Tibial artery (tissue), 4 donors: ENCODE measurements at regions not wholly inside any gene's neighbourhood (a gene's known extent, or its start where the extent isn't known, plus 50 kb on each side); places are given as distances from the start of the nearest gene placed in this dataset.

ENCODE experiments used
- DNase-seq, 2 donors: peaks; one replicate each; pipeline ENCODE4 v3.0.0-alpha.2; 2019
- H3K27ac ChIP-seq, 2 donors: fragments of 200-600 bp; sonication (generic) in 1 of 2; 1 replicate in 1 of 2; 2 replicates in 1 of 2; pipeline ENCODE4 v1.5.1; 2018 to 2019; ENCODE audit warnings: mild to moderate bottlenecking in 1 of 2
- H3K27me3 ChIP-seq, 2 donors: fragments of 200-600 bp; sonication (generic) in 1 of 2; one replicate each; pipeline versions ENCODE4 v1.5.1 to v1.6.0; 2016 to 2019
- H3K36me3 ChIP-seq, 3 donors: fragments of 200-600 bp; sonication (generic) in 2 of 3; one replicate each; pipeline ENCODE4 v1.5.1; 2016 to 2019; ENCODE audit warnings: mild to moderate bottlenecking in 2 of 3
- H3K4me1 ChIP-seq, 4 donors: fragments of 200-600 bp; sonication (generic) in 2 of 4; 1 replicate in 3 of 4; 2 replicates in 1 of 4; pipeline ENCODE4 v1.5.1; 2016 to 2019
- H3K4me3 ChIP-seq, 2 donors: fragments of 200-600 bp; sonication (generic) in 1 of 2; 1 replicate in 1 of 2; 2 replicates in 1 of 2; pipeline ENCODE4 v1.5.1; 2018 to 2019; ENCODE audit warnings: mild to moderate bottlenecking in 2 of 2
- H3K9me3 ChIP-seq, 3 donors: fragments of 200-600 bp; sonication (generic) in 1 of 3; one replicate each; pipeline ENCODE4 v1.5.1; 2016 to 2019
- intact Hi-C: fragments of 100-400 bp; cut with DNase I; formaldehyde crosslinking; loops from one replicate; pipeline ENCODE4 v1.15.0; 2023; ENCODE audit warnings: low total_unique reads
- TF ChIP-seq, protein P1 (sequence below), 2 experiments: fragments of 200-600 bp in 1 of 2; fragments of 450-650 bp in 1 of 2; IDR thresholded peaks; one replicate each; pipeline ENCODE4 v1.5.1; 2017 to 2019; ENCODE audit warnings: antibody characterized with exemption in 2 of 2, mild to moderate bottlenecking in 1 of 2, moderate library complexity in 1 of 2

DNA sequence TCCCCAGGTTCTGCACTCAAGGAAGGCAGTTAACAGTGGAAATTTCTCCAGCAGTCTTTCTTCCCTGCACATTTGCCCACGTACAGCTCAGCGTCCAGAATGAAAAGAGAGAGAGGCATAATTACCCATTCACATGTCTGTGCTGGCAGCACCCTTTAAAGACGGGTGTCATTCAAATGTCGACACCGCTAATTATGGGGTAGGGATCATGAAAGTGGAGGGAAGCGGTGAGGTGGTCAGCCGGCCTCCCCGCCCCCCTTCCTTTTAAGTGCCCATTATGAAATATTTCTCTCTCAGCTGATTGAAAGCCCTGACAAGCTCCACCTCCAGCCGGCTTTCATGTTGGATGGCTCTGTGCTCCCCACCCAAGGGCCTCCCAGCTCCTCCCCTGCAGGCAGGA, 246.1 kb downstream of the BMP7 start:
- TF ChIP-seq, protein P1, sequence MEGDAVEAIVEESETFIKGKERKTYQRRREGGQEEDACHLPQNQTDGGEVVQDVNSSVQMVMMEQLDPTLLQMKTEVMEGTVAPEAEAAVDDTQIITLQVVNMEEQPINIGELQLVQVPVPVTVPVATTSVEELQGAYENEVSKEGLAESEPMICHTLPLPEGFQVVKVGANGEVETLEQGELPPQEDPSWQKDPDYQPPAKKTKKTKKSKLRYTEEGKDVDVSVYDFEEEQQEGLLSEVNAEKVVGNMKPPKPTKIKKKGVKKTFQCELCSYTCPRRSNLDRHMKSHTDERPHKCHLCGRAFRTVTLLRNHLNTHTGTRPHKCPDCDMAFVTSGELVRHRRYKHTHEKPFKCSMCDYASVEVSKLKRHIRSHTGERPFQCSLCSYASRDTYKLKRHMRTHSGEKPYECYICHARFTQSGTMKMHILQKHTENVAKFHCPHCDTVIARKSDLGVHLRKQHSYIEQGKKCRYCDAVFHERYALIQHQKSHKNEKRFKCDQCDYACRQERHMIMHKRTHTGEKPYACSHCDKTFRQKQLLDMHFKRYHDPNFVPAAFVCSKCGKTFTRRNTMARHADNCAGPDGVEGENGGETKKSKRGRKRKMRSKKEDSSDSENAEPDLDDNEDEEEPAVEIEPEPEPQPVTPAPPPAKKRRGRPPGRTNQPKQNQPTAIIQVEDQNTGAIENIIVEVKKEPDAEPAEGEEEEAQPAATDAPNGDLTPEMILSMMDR (IDR thresholded peaks at IDR 0.05), result no peak
- no peaks in the 10 kb centered on the region for H3K9me3 ChIP-seq
- peaks cover 0 to 28% of the 10 kb centered on the region in 2 donors for H3K27me3 ChIP-seq
- H3K27ac ChIP-seq, result no peak overlapping the region
- no peak overlapping the region for H3K4me3 ChIP-seq
- intact Hi-C loops, result no loop called here
- H3K36me3 ChIP-seq, result no peaks in the 10 kb centered on the region
- H3K4me1 ChIP-seq, result no peaks in the 10 kb centered on the region
- no peak for DNase-seq

DNA sequence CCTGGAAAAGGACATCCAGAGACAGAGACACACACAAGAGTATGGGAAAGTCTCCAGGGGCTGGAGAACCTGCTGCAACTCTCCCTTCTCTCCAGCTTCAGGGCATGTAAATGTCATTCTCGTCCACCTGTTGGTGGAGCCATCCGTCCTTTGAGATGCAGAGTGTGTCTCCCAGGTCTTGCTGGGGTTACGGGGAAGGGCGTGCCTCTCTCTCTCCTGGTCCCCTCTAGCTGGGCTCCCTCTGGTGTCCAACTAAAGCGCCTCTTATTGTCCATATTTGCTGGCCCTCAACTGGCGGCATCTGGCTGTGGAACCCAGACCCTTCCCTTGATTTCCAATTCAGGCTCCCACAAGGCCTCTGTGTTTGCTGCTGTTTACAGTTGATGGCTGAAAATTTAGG, 244.1 kb downstream of the BMP7 start:
- Histone ChIP-seq H3K4me3 (no peak overlapping the region), H3K9me3 (no peaks in the 10 kb centered on the region), H3K27ac (no peak overlapping the region), H3K36me3 (no peaks in the 10 kb centered on the region), H3K4me1 (no peaks in the 10 kb centered on the region), H3K27me3 (peaks cover 0 to 28% of the 10 kb centered on the region in 2 donors)
- TF ChIP-seq, protein P1 (IDR thresholded peaks at IDR 0.05), result no peak
- no peak for DNase-seq
- intact Hi-C loops, result no loop called here

DNA sequence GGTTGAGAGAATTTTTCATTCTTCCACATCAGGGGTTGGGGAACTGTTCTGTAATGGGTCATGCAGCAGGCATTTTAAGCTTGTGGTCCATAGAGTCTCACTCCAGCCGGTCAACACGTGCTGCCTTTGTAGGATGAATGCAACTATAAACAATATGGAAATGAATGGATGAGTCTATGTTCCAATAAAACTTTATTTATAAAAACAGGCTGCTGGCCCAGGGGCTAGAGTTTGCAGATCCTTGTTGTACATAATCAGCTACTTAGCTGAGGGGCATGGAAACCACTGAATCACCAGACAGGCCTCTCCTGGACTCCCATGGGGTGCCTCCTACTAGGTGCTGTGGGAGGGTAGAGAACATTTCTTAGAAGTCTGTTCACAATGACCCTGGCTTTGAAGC, 243.4 kb downstream of the BMP7 start:
- Histone ChIP-seq H3K27ac (no peak overlapping the region), H3K4me1 (no peaks in the 10 kb centered on the region), H3K9me3 (no peaks in the 10 kb centered on the region), H3K4me3 (no peak overlapping the region), H3K27me3 (peaks cover 0 to 25% of the 10 kb centered on the region in 2 donors), H3K36me3 (no peaks in the 10 kb centered on the region)
- intact Hi-C loops, result no loop called here
- DNase-seq, result no peak
- TF ChIP-seq, protein P1 (IDR thresholded peaks at IDR 0.05), result no peak

DNA sequence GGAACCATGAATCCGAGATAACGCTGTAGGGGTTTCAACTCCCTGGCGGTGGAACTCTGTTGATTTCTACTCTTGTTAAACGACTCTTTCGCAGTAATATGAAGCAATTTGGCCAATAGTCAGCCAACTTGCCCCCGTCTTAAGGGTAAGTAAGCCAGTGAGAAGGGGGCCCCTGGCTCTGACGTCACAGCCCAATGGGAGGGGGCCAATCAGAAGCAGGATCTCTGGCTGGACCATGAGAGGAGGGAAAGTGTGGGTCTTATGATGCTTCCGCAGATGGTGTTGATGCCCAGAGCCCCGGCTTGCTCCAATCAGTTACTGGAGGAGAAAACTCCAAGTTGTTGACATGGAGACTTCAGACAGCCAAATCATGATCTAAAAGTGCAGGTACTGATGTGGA, 242.4 kb downstream of the BMP7 start:
- intact Hi-C loops, result no loop called here
- H3K4me3 ChIP-seq, result no peak overlapping the region
- H3K36me3 ChIP-seq, result no peaks in the 10 kb centered on the region
- H3K9me3 ChIP-seq, result no peaks in the 10 kb centered on the region
- H3K4me1 ChIP-seq, result no peaks in the 10 kb centered on the region
- TF ChIP-seq, protein P1 (IDR thresholded peaks at IDR 0.05), result no peak
- no peak overlapping the region for H3K27ac ChIP-seq
- DNase-seq, result no peak
- H3K27me3 ChIP-seq, result peaks cover 0 to 22% of the 10 kb centered on the region in 2 donors

DNA sequence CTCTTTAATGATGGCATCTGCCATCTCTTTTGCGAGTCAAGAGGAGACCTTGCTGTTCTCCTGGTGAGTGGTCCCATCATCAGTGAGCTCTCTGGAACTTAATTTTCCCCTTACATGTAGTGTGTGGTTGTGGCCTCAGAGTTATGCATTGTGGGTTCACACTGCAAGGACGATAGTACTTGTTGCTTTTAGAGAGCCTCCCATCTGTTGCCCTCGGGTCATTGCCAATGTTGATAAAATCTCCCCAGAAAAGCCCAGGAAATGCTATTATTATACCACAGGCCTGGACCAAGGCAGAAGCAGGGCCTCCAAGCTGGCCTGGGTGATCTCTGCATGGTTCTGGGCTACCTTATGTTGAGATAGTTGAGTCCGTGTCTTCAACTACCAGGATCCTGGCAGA, 241.6 kb downstream of the BMP7 start:
- Histone ChIP-seq H3K9me3 (no peaks in the 10 kb centered on the region), H3K4me1 (no peaks in the 10 kb centered on the region), H3K36me3 (no peaks in the 10 kb centered on the region), H3K27ac (no peak overlapping the region), H3K4me3 (no peak overlapping the region), H3K27me3 (peaks cover 0 to 22% of the 10 kb centered on the region in 2 donors)
- DNase-seq, result no peak
- TF ChIP-seq, protein P1 (IDR thresholded peaks at IDR 0.05), result no peak
- intact Hi-C loops, result no loop called here

DNA sequence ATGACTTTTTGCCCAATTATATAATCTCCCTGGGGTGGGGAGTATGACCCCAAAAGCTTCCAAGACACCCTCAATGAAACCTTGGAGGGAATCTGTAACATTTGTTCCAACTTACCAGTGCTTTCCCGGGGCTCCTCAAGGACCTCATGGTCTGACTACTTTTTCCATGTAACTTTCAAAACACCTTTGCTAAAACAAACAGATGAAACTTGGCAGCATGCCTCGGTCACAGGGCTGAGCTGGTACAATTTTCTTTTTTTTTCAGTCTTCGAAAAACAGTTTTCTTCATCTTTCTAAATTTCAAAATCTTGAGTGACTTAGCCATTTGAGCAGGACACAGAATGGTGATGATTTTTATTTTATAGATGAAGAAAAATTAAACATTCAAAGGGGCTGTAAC, 241.2 kb downstream of the BMP7 start:
- no peaks in the 10 kb centered on the region for H3K36me3 ChIP-seq
- no peak overlapping the region for H3K4me3 ChIP-seq
- no peak for DNase-seq
- H3K27me3 ChIP-seq, result peaks cover 0 to 18% of the 10 kb centered on the region in 2 donors
- H3K27ac ChIP-seq, result no peak overlapping the region
- H3K4me1 ChIP-seq, result no peaks in the 10 kb centered on the region
- TF ChIP-seq, protein P1 (IDR thresholded peaks at IDR 0.05), result no peak
- intact Hi-C loops, result no loop called here
- H3K9me3 ChIP-seq, result no peaks in the 10 kb centered on the region
